ENCODE measurements at regions not wholly inside any gene's neighbourhood (a gene's known extent, or its start where the extent isn't known, plus 50 kb on each side); places are given as distances from the start of the nearest gene placed in this dataset.
A peak's percentile ranks its signal among the peaks of the same experiment; 100 is the strongest.

GRCh38 chr18:6465281-6465680 lies 50.6 kb upstream of the L3MBTL4 start:
- DNase-seq, result no peak

GRCh38 chr18:6476190-6476589 lies 61.5 kb upstream of the L3MBTL4 start:
- DNase-seq, result no peak

GRCh38 chr18:6476880-6477279 lies 62.2 kb upstream of the L3MBTL4 start:
- DNase-seq, result no peak

GRCh38 chr18:6478121-6478520 lies 63.4 kb upstream of the L3MBTL4 start:
- no peak for DNase-seq

- DNase-seq, result no peak
Observed at GRCh38 chr18:6479699-6480098, 65.0 kb upstream of the L3MBTL4 start.

- DNase-seq, result no peak
Observed at GRCh38 chr18:6482198-6482977, 67.7 kb upstream of the L3MBTL4 start.

- no peak for DNase-seq
Observed at GRCh38 chr18:6484659-6485058, 69.9 kb upstream of the L3MBTL4 start.

- DNase-seq, result no peak
Observed at GRCh38 chr18:6486313-6486712, 71.6 kb upstream of the L3MBTL4 start.

- DNase-seq, result no peak
Observed at GRCh38 chr18:6486764-6487426, 72.2 kb upstream of the L3MBTL4 start.

- DNase-seq, result no peak
Observed at GRCh38 chr18:6487968-6488367, 73.3 kb upstream of the L3MBTL4 start.

- no peak for DNase-seq
Observed at GRCh38 chr18:6488956-6489355, 74.2 kb upstream of the L3MBTL4 start.

- no peak for DNase-seq
Observed at GRCh38 chr18:6489977-6490376, 75.3 kb upstream of the L3MBTL4 start.

- no peak for DNase-seq
Observed at GRCh38 chr18:6493194-6493593, 78.5 kb upstream of the L3MBTL4 start.

GRCh38 chr18:6495536-6495935 lies 80.8 kb upstream of the L3MBTL4 start:
- DNase-seq, result no peak

- DNase-seq, result no peak
Observed at GRCh38 chr18:6497543-6497942, 82.8 kb upstream of the L3MBTL4 start.

- DNase-seq, result no peak
Observed at GRCh38 chr18:6498289-6498856, 83.7 kb upstream of the L3MBTL4 start.

GRCh38 chr18:6504605-6505497 lies 90.1 kb upstream of the L3MBTL4 start:
- DNase-seq, result no peak

- no peak for DNase-seq
Observed at GRCh38 chr18:6505498-6505875, 90.8 kb upstream of the L3MBTL4 start.

GRCh38 chr18:6509417-6509816 lies 94.7 kb upstream of the L3MBTL4 start:
- DNase-seq, result no peak

GRCh38 chr18:6509832-6510231 lies 95.1 kb upstream of the L3MBTL4 start:
- no peak for DNase-seq

GRCh38 chr18:6520901-6521300 lies 106.2 kb upstream of the L3MBTL4 start:
- DNase-seq, result no peak

- peak; percentile 6 for DNase-seq
Observed at GRCh38 chr18:6521803-6522418, 107.2 kb upstream of the L3MBTL4 start.

GRCh38 chr18:6525604-6526003 lies 110.9 kb upstream of the L3MBTL4 start:
- DNase-seq, result no peak

Measured in NCI-H187 treated with DMSO at 0.1 percent for 48 hours (cell line).